B cell (primary cell): ENCODE measurements at regions not wholly inside any gene's neighbourhood (a gene's known extent, or its start where the extent isn't known, plus 50 kb on each side); places are given as distances from the start of the nearest gene placed in this dataset.

Experiments
- ATAC-seq: fragments of 200-7000 bp; cut with Tn5 transposase; one replicate; pipeline ENCODE4 v1.10.0; 2021; ENCODE audit warnings: low read depth, mild to moderate bottlenecking, moderate number of reproducible peaks, moderate library complexity
- CTCF ChIA-PET: fragments of 350-600 bp; sonication (Branson Sonifier 250); formaldehyde crosslinking; loops from one replicate; lab custom pipeline; 2021; ENCODE audit warnings: antibody characterized with exemption, inconsistent platforms; lab: Charles Lee
- POLR2A ChIA-PET: fragments of 350-600 bp; sonication (Branson Sonifier 250); formaldehyde crosslinking; loops from one replicate; lab custom pipeline; 2021; ENCODE audit warnings: antibody characterized with exemption; lab: Charles Lee
- DNase-seq: peaks from one replicate; pipeline ENCODE4 v3.0.0; 2013
- H2AFZ ChIP-seq: 2 replicates; pipeline ENCODE4 v1.6.1; 2012; ENCODE audit warnings: mild to moderate bottlenecking, low read depth, low read length; ENCODE audit not compliant: insufficient read depth, poor library complexity, severe bottlenecking
- H3K27ac ChIP-seq, 2 donors: 1 replicate in 1 of 2; 2 replicates in 1 of 2; pipeline ENCODE4 v1.5.1; 2012 to 2013; ENCODE audit warnings: low read length in 2 of 2, mild to moderate bottlenecking in 2 of 2, moderate library complexity in 1 of 2
- H3K27me3 ChIP-seq, 4 experiments: fragments of 200-600 bp in 1 of 4; sonication (generic) in 1 of 4; replicated peaks in 1 of 4; 1 replicate in 2 of 4; 2 replicates in 2 of 4; pipeline versions ENCODE4 v1.6.1 to v1.7.0; 2013 to 2016; ENCODE audit warnings: low read length in 3 of 4, mild to moderate bottlenecking in 2 of 4, mixed read lengths in 1 of 4, moderate library complexity in 1 of 4; ENCODE audit not compliant: insufficient read depth in 4 of 4, control insufficient read depth in 3 of 4; ENCODE audit errors: control extremely low read depth in 1 of 4
- H3K36me3 ChIP-seq, 2 experiments: replicated peaks in 1 of 2; 1 replicate in 1 of 2; 2 replicates in 1 of 2; pipeline versions ENCODE4 v1.6.1 to v1.7.1; 2013; ENCODE audit warnings: low read length in 1 of 2; ENCODE audit not compliant: insufficient read depth in 2 of 2, control insufficient read depth in 1 of 2; ENCODE audit errors: control extremely low read depth in 1 of 2, extremely low read depth in 1 of 2
- H3K4me1 ChIP-seq, 2 donors: fragments of 200-600 bp in 1 of 2; sonication (generic) in 1 of 2; 1 replicate in 1 of 2; 2 replicates in 1 of 2; pipeline versions ENCODE4 v1.5.1 to v1.6.1; 2013 to 2017; ENCODE audit warnings: low read length in 2 of 2; ENCODE audit not compliant: control insufficient read depth in 2 of 2, insufficient read depth in 2 of 2
- H3K4me2 ChIP-seq: replicated peaks from 2 replicates; pipeline ENCODE3; 2012; ENCODE audit warnings: mild to moderate bottlenecking, low read depth, low read length; ENCODE audit not compliant: poor library complexity, severe bottlenecking
- H3K4me3 ChIP-seq, 5 experiments: fragments of 200-600 bp in 1 of 5; sonication (generic) in 1 of 5; 1 replicate in 3 of 5; 2 replicates in 2 of 5; pipeline versions ENCODE4 v1.5.1 to v1.7.0; 2011 to 2016; ENCODE audit warnings: low read length in 4 of 5, mild to moderate bottlenecking in 4 of 5, low read depth in 2 of 5, control low read depth in 1 of 5, moderate library complexity in 1 of 5; ENCODE audit not compliant: insufficient read depth in 1 of 5; ENCODE audit errors: control extremely low read depth in 1 of 5, extremely low read depth in 1 of 5
- H3K79me2 ChIP-seq: fragments of 200-600 bp; sonication (generic); one replicate; pipeline ENCODE4 v1.6.0; 2016; ENCODE audit warnings: low read length; ENCODE audit not compliant: control insufficient read depth, insufficient read depth
- H3K9ac ChIP-seq: fragments of 200-600 bp; sonication (generic); 2 replicates; pipeline ENCODE4 v1.6.1; 2017; ENCODE audit warnings: mild to moderate bottlenecking, low read length, moderate library complexity
- H3K9me3 ChIP-seq, 3 donors: one replicate each; pipeline versions ENCODE4 v1.6.1 to v1.7.1; 2013; ENCODE audit warnings: low read length in 2 of 3; ENCODE audit not compliant: control insufficient read depth in 2 of 3, insufficient read depth in 1 of 3; ENCODE audit errors: control extremely low read depth in 1 of 3
- H4K20me1 ChIP-seq: 2 replicates; pipeline ENCODE4 v1.6.0; 2012; ENCODE audit warnings: mild to moderate bottlenecking, low read length; ENCODE audit not compliant: insufficient read depth, control insufficient read depth, poor library complexity, severe bottlenecking
- H3K27ac Mint-ChIP-seq: one replicate; pipeline ENCODE4 v1.8.0; 2021; ENCODE audit warnings: mixed read lengths
- H3K27me3 Mint-ChIP-seq: one replicate; pipeline ENCODE4 v1.8.0; 2021; ENCODE audit warnings: mixed read lengths
- H3K4me1 Mint-ChIP-seq: one replicate; pipeline ENCODE4 v1.8.0; 2021; ENCODE audit warnings: mixed read lengths
- H3K4me3 Mint-ChIP-seq: one replicate; pipeline ENCODE4 v1.8.0; 2021; ENCODE audit warnings: mixed read lengths
- H3K9me3 Mint-ChIP-seq: one replicate; pipeline ENCODE4 v1.8.0; 2022; ENCODE audit warnings: mixed read lengths; ENCODE audit not compliant: insufficient read depth
- EZH2 ChIP-seq: IDR thresholded peaks from 2 replicates; pipeline ENCODE4 v1.6.1; 2012; ENCODE audit warnings: borderline replicate concordance, low read depth, mild to moderate bottlenecking, moderate library complexity, low read length; ENCODE audit not compliant: insufficient read depth, poor library complexity, severe bottlenecking
- WGBS: methylation state at CpG from one replicate; pipeline ENCODE4 v1.1.5; 2013; ENCODE audit warnings: missing lambda C conversion rate; ENCODE audit not compliant: insufficient coverage; 5-methylcytosine and 5-hydroxymethylcytosine counted together
- intact Hi-C: fragments of 100-400 bp; cut with micrococcal nuclease; formaldehyde crosslinking; loops from one replicate; pipeline ENCODE4 v1.10.0; 2022
- TF ChIP-seq, protein P1 (sequence below): fragments of 200-600 bp; IDR thresholded peaks from one replicate; pipeline ENCODE4 v1.8.0; 2022; ENCODE audit warnings: antibody characterized with exemption, mild to moderate bottlenecking

DNA sequence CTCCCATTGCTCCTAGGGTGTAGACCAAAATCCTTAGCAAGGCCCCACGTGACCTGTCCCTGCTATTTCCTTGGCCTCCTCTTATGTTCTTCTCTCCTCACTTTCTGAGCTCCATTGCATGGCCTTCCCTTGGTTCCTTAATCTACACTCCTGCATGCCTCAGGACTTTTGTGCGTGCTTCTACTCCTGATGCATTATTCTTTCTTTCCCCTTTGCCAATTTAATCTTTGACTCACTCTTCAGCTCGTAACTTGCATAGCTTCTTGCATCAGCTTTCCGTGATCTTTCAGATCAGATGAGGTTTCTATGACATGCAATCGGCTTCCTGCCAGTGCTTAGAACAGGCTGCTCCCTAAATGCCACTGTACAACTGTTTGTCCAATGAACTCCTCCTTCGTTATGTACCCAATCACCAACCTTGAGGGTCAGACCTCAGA is 261.6 kb upstream of the CADM1 start:
- no peak for TF ChIP-seq EZH2
- TF ChIP-seq, protein P1, sequence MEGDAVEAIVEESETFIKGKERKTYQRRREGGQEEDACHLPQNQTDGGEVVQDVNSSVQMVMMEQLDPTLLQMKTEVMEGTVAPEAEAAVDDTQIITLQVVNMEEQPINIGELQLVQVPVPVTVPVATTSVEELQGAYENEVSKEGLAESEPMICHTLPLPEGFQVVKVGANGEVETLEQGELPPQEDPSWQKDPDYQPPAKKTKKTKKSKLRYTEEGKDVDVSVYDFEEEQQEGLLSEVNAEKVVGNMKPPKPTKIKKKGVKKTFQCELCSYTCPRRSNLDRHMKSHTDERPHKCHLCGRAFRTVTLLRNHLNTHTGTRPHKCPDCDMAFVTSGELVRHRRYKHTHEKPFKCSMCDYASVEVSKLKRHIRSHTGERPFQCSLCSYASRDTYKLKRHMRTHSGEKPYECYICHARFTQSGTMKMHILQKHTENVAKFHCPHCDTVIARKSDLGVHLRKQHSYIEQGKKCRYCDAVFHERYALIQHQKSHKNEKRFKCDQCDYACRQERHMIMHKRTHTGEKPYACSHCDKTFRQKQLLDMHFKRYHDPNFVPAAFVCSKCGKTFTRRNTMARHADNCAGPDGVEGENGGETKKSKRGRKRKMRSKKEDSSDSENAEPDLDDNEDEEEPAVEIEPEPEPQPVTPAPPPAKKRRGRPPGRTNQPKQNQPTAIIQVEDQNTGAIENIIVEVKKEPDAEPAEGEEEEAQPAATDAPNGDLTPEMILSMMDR = no peak
- no peak overlapping the region for H3K27ac ChIP-seq
- Mint-ChIP-seq H3K27ac (no peak overlapping the region), H3K9me3 (no peaks in the 10 kb centered on the region), H3K4me1 (no peaks in the 10 kb centered on the region), H3K27me3 (peaks cover 11% of the 10 kb centered on the region), H3K4me3 (no peak overlapping the region)
- H4K20me1 ChIP-seq = no peaks in the 10 kb centered on the region
- intact Hi-C loops = no loop called here
- DNase-seq (no peak), ATAC-seq (no peak)
- H3K4me3 ChIP-seq = no peak overlapping the region
- no peaks in the 10 kb centered on the region for H3K4me1 ChIP-seq
- H2AFZ ChIP-seq = no peak overlapping the region
- no peaks in the 10 kb centered on the region for H3K79me2 ChIP-seq
- 80% methylated on average over 6 of the region's 6 CpGs for WGBS
- H3K9me3 ChIP-seq = peaks cover 0 to 2% (median 0%) of the 10 kb centered on the region in 3 donors
- H3K9ac ChIP-seq = no peak overlapping the region
- H3K36me3 ChIP-seq = no peaks in the 10 kb centered on the region
- no peak overlapping the region for H3K4me2 ChIP-seq
- CTCF ChIA-PET = no interaction called here
- POLR2A ChIA-PET = no interaction called here
- peaks cover 0 to 8% (median 2%) of the 10 kb centered on the region in 4 experiments for H3K27me3 ChIP-seq

DNA sequence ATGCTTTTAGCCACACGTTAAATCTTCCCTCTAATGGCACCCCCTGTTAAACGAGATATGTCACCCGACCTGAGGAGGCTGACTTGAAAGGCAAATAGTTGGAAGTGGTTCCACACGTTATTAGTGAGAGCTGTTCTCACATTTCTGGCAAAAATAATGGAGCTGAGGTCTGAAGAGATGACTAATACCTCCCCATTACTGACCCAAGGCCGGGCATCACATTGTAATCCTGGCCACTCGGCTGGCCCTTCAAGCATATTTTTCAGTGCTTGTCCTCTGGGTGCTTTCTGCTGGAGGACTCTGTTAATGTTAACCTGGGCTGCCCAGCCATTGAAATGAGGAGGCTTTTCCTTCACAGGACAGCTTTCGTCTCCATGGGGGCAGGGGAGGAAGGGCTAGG is 260.0 kb upstream of the CADM1 start:
- ATAC-seq = no peak
- intact Hi-C loops = no loop called here

More for the DNA sequence above, 260.0 kb upstream of the CADM1 start:
- no peaks in the 10 kb centered on the region for H3K4me1 Mint-ChIP-seq
- CTCF ChIA-PET = no interaction called here
- H3K4me3 Mint-ChIP-seq = no peak overlapping the region
- Histone ChIP-seq H3K4me3 (no peak overlapping the region), H3K27ac (no peak overlapping the region), H3K27me3 (peaks cover 0 to 15% (median 6%) of the 10 kb centered on the region in 4 experiments), H3K9ac (no peak overlapping the region), H3K9me3 (peaks cover 0 to 2% (median 0%) of the 10 kb centered on the region in 3 donors), H3K79me2 (no peaks in the 10 kb centered on the region), H4K20me1 (no peaks in the 10 kb centered on the region), H2AFZ (no peak overlapping the region), H3K36me3 (no peaks in the 10 kb centered on the region), H3K4me1 (no peaks in the 10 kb centered on the region), H3K4me2 (no peak overlapping the region)
- peaks cover 16% of the 10 kb centered on the region for H3K27me3 Mint-ChIP-seq
- POLR2A ChIA-PET = no interaction called here
- no peak overlapping the region for H3K27ac Mint-ChIP-seq
- TF ChIP-seq, protein P1 = no peak
- TF ChIP-seq EZH2 = no peak
- no peaks in the 10 kb centered on the region for H3K9me3 Mint-ChIP-seq
- no peak for DNase-seq
- WGBS = 74% methylated on average over 2 of the region's 7 CpGs
